ENCODE measurements at regions not wholly inside any gene's neighbourhood (a gene's known extent, or its start where the extent isn't known, plus 50 kb on each side); places are given as distances from the start of the nearest gene placed in this dataset.

- H4K91ac ChIP-seq (ENCODE audit: insufficient read length, low read depth, low read length): no peak overlapping the region
- no peak overlapping the region for H2BK15ac ChIP-seq (ENCODE audit: low read depth, low read length)
- no peaks in the 10 kb centered on the region for H3K4me1 Mint-ChIP-seq
- WGBS (ENCODE audit: extremely low coverage, insufficient read length, low lambda C conversion rate): no CpG with 5 or more reads among the region's 1 CpG
- no peak overlapping the region for H2AK5ac ChIP-seq (ENCODE audit: insufficient read length, low read length)
- H3K23me2 ChIP-seq (ENCODE audit: insufficient read length, low read depth, low read length, poor library complexity, severe bottlenecking): no peaks in the 10 kb centered on the region
- no peaks in the 10 kb centered on the region for H3K27me3 ChIP-seq (ENCODE audit: insufficient read depth, low read length)
- no peaks in the 10 kb centered on the region for H3K79me2 ChIP-seq (ENCODE audit: insufficient read depth, low read length)
- no peak for DNase-seq
- H3K56ac ChIP-seq (ENCODE audit: insufficient read length, low read depth, low read length): no peak overlapping the region
- H3K27ac ChIP-seq (ENCODE audit: insufficient read length, low read depth, low read length): no peak overlapping the region
- no peaks in the 10 kb centered on the region for H3K9me3 ChIP-seq (ENCODE audit: control insufficient read depth, low read depth, low read length)
- H3K9ac ChIP-seq (ENCODE audit: extremely low read depth, insufficient read length, low read length): no peak overlapping the region
- no peak overlapping the region for H3K23ac ChIP-seq (ENCODE audit: insufficient read length, low read depth, low read length)
- H2AFZ ChIP-seq (ENCODE audit: low read length): no peak overlapping the region
- H2BK5ac ChIP-seq (ENCODE audit: insufficient read length, low read length): no peak overlapping the region
- H4K20me1 ChIP-seq (ENCODE audit: control insufficient read depth, insufficient read depth, insufficient read length): no peaks in the 10 kb centered on the region
- no peak overlapping the region for H2BK20ac ChIP-seq (ENCODE audit: low read depth, low read length, poor library complexity, severe bottlenecking)
- no peak overlapping the region for H3K27ac Mint-ChIP-seq
- no peaks in the 10 kb centered on the region for H3K79me1 ChIP-seq (ENCODE audit: insufficient read depth, low read depth, low read length, poor library complexity, severe bottlenecking)
- H3K4ac ChIP-seq (ENCODE audit: low read depth, low read length): no peak overlapping the region
- no peak overlapping the region for H4K8ac ChIP-seq (replicated peaks; ENCODE audit: insufficient read length, low read depth, low read length)
- no peaks in the 10 kb centered on the region for H3K27me3 Mint-ChIP-seq (ENCODE audit: low read depth)
- no peak overlapping the region for H4K5ac ChIP-seq (ENCODE audit: insufficient read length, low read depth, low read length)
- H3T11ph ChIP-seq (ENCODE audit: low read length): no peak overlapping the region
- no peaks in the 10 kb centered on the region for H3K4me1 ChIP-seq (ENCODE audit: insufficient read depth, low read length)
- H3K9me3 Mint-ChIP-seq: peaks cover 37 to 41% of the 10 kb centered on the region in 2 experiments
- H3K14ac ChIP-seq (ENCODE audit: insufficient read depth, low read length): no peak overlapping the region
- no peak for TF ChIP-seq CTCF (conservative IDR thresholded peaks at IDR 0.05)
- no peak overlapping the region for H3K18ac ChIP-seq (ENCODE audit: insufficient read length, low read depth, low read length)
- H3K4me2 ChIP-seq (ENCODE audit: insufficient read depth, insufficient read length, low read length): no peak overlapping the region
- H3K36me3 Mint-ChIP-seq (ENCODE audit: insufficient read depth in 1 of 3, low read depth in 3 of 3): peaks cover 0 to 3% (median 0%) of the 10 kb centered on the region in 3 experiments; a peak in 2 of 7 replicates
- H2BK12ac ChIP-seq (ENCODE audit: insufficient read length, low read depth, low read length): no peak overlapping the region
- no peak overlapping the region for H2BK120ac ChIP-seq (ENCODE audit: low read depth, low read length, poor library complexity, severe bottlenecking)
- no peak overlapping the region for H3K4me3 Mint-ChIP-seq
Observed at GRCh38 chrX:141439651-141440050, 144.9 kb downstream of the SPANXA1 start.
